Activated CD4-positive, alpha-beta T cell treated with anti-CD3 and anti-CD28 coated beads, Interleukin-2, amount 10 ng/mL, durations not matched to agents 7 days and 5 days (primary cell): ENCODE measurements at regions not wholly inside any gene's neighbourhood (a gene's known extent, or its start where the extent isn't known, plus 50 kb on each side); places are given as distances from the start of the nearest gene placed in this dataset.
"Not testable (repeated sequence)": the region's sequence is repeated elsewhere in the genome, so short reads cannot be mapped to it uniquely, and the experiment has no call there.

Source experiments
- CTCF ChIA-PET: fragments of 350-600 bp; sonication (Branson Sonifier 250); formaldehyde crosslinking; loops from one replicate; lab custom pipeline; 2021; ENCODE audit warnings: antibody characterized with exemption; lab: Charles Lee
- POLR2A ChIA-PET: fragments of 350-600 bp; sonication (Branson Sonifier 250); formaldehyde crosslinking; loops from one replicate; lab custom pipeline; 2021; ENCODE audit warnings: antibody characterized with exemption; lab: Charles Lee
- DNase-seq: peaks from one replicate; pipeline ENCODE4 v3.0.0-alpha.2; 2020
- H3K27ac Mint-ChIP-seq: one replicate; pipeline ENCODE4 v1.8.0; 2021; ENCODE audit warnings: mild to moderate bottlenecking, moderate library complexity, mixed read lengths
- H3K27me3 Mint-ChIP-seq: one replicate; pipeline ENCODE4 v1.8.0; 2021; ENCODE audit warnings: mixed read lengths
- H3K36me3 Mint-ChIP-seq: one replicate; pipeline ENCODE4 v1.8.0; 2021; ENCODE audit warnings: low read depth, mixed read lengths
- H3K4me1 Mint-ChIP-seq: one replicate; pipeline ENCODE4 v1.8.0; 2021; ENCODE audit warnings: mixed read lengths
- H3K4me3 Mint-ChIP-seq: one replicate; pipeline ENCODE4 v1.8.0; 2021; ENCODE audit warnings: mild to moderate bottlenecking, moderate library complexity, mixed read lengths
- H3K9me3 Mint-ChIP-seq: one replicate; pipeline ENCODE4 v1.8.0; 2021; ENCODE audit warnings: mixed read lengths

GRCh38 chr12:65705380-65705876, 118.9 kb upstream of the HMGA2 start:
- no peak overlapping the region for H3K27ac Mint-ChIP-seq
- no peaks in the 10 kb centered on the region for H3K36me3 Mint-ChIP-seq
- H3K4me1 Mint-ChIP-seq, result no peaks in the 10 kb centered on the region
- H3K27me3 Mint-ChIP-seq, result peaks cover 9% of the 10 kb centered on the region
- CTCF ChIA-PET, result no interaction called here
- H3K4me3 Mint-ChIP-seq, result no peak overlapping the region
- H3K9me3 Mint-ChIP-seq, result peaks cover 9% of the 10 kb centered on the region
- no peak for DNase-seq
- POLR2A ChIA-PET, result no interaction called here

- H3K9me3 Mint-ChIP-seq, result peaks cover 9% of the 10 kb centered on the region
- no peak overlapping the region for H3K27ac Mint-ChIP-seq
- DNase-seq, result no peak
- no peaks in the 10 kb centered on the region for H3K4me1 Mint-ChIP-seq
- POLR2A ChIA-PET, result no interaction called here
- H3K36me3 Mint-ChIP-seq, result no peaks in the 10 kb centered on the region
- CTCF ChIA-PET, result no interaction called here
- H3K27me3 Mint-ChIP-seq, result peaks cover 4% of the 10 kb centered on the region
- no peak overlapping the region for H3K4me3 Mint-ChIP-seq
Observed at GRCh38 chr12:65707051-65707450, 117.2 kb upstream of the HMGA2 start.

- no peaks in the 10 kb centered on the region for H3K9me3 Mint-ChIP-seq
- ChIA-PET POLR2A (no interaction called here), CTCF (interaction anchor here (0.6 kb wide), 1 partner anchor 13 kb away, joined by 3 read pairs; no protein-coding TSS in a partner anchor)
- peaks cover 6% of the 10 kb centered on the region for H3K27me3 Mint-ChIP-seq
- no peaks in the 10 kb centered on the region for H3K36me3 Mint-ChIP-seq
- no peak for DNase-seq
- H3K4me3 Mint-ChIP-seq, result no peak overlapping the region
- no peak overlapping the region for H3K27ac Mint-ChIP-seq
- no peaks in the 10 kb centered on the region for H3K4me1 Mint-ChIP-seq
Observed at GRCh38 chr12:65712260-65713004, 111.9 kb upstream of the HMGA2 start.

DNA sequence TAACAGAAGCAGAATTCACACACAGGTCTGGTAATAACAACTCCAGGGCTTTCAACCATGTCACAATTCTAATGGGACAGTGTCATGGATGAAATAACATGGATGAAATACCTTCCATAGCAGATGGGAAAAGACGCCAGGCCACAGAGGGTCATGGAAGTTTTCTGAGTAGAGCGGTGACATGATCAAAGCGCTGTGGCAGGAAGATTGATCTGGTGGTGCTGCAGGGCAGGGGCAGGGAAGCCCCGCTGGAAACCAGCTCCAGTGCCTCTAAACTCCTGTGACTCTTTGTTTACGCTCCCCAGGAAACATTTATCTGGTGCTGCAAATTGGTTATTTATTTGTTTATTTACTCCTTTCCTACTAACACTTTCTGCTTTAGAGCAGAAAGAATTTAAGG, 108.3 kb upstream of the HMGA2 start:
- DNase-seq, result no peak
- Mint-ChIP-seq H3K36me3 (no peaks in the 10 kb centered on the region), H3K4me3 (no peak overlapping the region), H3K9me3 (no peaks in the 10 kb centered on the region), H3K27ac (no peak overlapping the region), H3K4me1 (no peaks in the 10 kb centered on the region), H3K27me3 (peaks cover 15% of the 10 kb centered on the region)
- POLR2A ChIA-PET, result no interaction called here
- CTCF ChIA-PET, result no interaction called here

DNA sequence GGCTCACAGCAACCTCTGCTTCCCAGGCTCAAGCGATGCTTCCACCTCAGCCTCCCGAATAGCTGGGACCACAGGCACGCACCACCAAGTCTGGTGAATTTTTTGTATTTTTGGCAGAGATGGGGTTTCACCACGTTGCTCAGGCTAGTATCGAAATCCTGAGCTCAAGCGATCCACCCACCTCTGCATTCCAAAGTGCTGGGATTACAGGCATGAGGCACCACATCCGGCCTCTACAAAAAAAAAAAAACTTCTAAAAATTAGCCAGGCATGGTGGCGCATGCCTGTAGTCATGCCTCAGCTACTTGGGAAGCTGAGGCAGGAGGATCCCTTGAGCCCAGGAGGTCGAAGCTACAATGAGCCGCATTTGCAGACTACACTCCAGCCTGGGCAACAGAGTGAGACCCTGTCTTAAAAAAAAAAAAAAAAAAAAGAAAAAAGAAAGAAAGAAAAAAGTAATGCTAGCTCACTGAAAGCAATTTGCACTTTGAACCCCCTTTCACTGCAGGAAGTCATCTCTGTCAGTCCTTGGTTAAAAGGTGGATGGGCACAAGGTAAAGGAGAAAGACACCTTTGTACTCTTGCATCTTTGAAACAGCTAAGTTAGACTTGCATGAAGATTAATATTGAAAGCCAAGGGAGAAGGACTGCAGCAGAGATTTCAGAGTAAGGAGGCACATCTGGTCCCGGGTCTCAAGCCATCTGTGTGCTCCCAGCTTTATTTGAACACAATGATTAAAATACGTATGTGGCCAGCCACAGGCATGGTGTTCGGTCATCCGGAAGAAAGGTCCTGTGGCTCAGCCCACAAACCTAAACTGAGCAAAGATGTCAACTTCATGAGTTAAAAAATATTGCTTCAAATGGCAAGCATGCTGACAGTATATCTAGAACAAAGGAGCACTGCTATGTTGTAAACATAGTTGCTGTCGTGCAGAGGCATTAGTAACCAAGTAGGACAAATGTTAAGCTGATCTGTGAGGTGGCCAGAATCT, 103.8 kb upstream of the HMGA2 start:
- H3K9me3 Mint-ChIP-seq, result no peaks in the 10 kb centered on the region
- H3K27me3 Mint-ChIP-seq, result peaks cover 33% of the 10 kb centered on the region
- H3K4me3 Mint-ChIP-seq, result no peak overlapping the region
- no peak overlapping the region for H3K27ac Mint-ChIP-seq
- POLR2A ChIA-PET, result no interaction called here
- H3K36me3 Mint-ChIP-seq, result no peaks in the 10 kb centered on the region
- DNase-seq, result no peak
- no peaks in the 10 kb centered on the region for H3K4me1 Mint-ChIP-seq
- CTCF ChIA-PET, result interaction anchor here (0.9 kb wide), 1 partner anchor 14 kb away, joined by 4 read pairs; no protein-coding TSS in a partner anchor

DNA sequence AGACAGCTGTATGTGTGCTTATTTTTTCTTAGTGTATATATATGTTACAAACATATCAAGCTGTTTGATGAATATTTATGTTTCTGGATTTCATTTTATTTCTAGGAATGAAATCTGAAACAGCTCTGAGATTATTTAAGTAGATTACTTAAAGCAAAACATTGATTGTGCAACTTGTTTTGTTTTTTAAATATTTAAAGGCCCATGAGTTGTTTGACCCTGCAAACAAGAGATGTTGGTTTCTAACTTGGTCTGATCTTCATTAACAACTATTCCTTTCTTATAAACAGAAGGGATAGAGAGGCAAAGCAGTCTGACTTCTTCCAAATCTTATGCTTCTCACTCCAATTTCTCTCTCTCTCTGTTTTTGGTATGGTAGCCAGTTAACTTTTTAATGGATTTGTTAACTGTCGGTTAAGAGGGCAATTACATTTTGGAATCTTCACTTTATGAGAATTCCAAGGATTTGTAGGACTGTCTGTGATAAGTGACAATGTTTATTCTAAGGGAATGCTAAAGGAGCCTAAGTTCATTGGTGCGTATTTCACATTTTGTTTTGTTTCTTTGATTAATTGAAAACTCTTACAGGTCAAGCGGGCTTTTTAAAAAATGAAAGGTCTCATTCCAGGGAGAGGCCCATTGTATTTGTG, 102.6 kb upstream of the HMGA2 start:
- no peak for DNase-seq
- no peaks in the 10 kb centered on the region for H3K4me1 Mint-ChIP-seq
- POLR2A ChIA-PET, result no interaction called here
- CTCF ChIA-PET, result no interaction called here
- no peaks in the 10 kb centered on the region for H3K9me3 Mint-ChIP-seq
- H3K27me3 Mint-ChIP-seq, result peaks cover 38% of the 10 kb centered on the region
- H3K27ac Mint-ChIP-seq, result no peak overlapping the region
- no peak overlapping the region for H3K4me3 Mint-ChIP-seq
- no peaks in the 10 kb centered on the region for H3K36me3 Mint-ChIP-seq

- CTCF ChIA-PET, result no interaction called here
- Mint-ChIP-seq H3K9me3 (no peaks in the 10 kb centered on the region), H3K4me1 (peaks cover 2% of the 10 kb centered on the region), H3K27ac (no peak overlapping the region), H3K27me3 (peaks cover 59% of the 10 kb centered on the region), H3K4me3 (no peak overlapping the region), H3K36me3 (no peaks in the 10 kb centered on the region)
- DNase-seq, result no peak
- POLR2A ChIA-PET, result no interaction called here
Observed at GRCh38 chr12:65725376-65725775, 98.9 kb upstream of the HMGA2 start.

DNA sequence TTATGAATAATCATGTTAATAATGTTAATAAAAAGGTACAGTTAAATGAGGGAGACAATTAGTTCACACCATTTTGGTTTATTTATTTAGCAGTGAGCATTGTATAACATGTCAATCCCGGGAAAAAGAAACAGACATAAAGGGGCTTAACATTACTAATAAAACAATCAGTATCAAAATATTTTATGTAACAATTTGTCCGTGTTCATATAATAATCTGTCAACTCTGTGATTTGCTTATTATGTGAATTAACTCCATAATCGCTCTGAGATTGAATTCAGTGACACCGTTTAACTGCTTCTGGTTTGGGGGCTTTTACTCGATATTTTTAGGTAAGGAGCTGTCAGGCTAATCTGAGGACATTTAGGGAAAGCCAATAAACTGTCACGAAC, 95.8 kb upstream of the HMGA2 start:
- H3K27ac Mint-ChIP-seq, result no peak overlapping the region
- CTCF ChIA-PET, result no interaction called here
- no peak for DNase-seq
- H3K27me3 Mint-ChIP-seq, result peaks cover 59% of the 10 kb centered on the region
- H3K4me1 Mint-ChIP-seq, result peaks cover 2% of the 10 kb centered on the region
- POLR2A ChIA-PET, result no interaction called here
- no peaks in the 10 kb centered on the region for H3K9me3 Mint-ChIP-seq
- H3K36me3 Mint-ChIP-seq, result no peaks in the 10 kb centered on the region
- H3K4me3 Mint-ChIP-seq, result no peak overlapping the region

GRCh38 chr12:65728848-65729793, 95.2 kb upstream of the HMGA2 start:
- no peak overlapping the region for H3K27ac Mint-ChIP-seq
- no peaks in the 10 kb centered on the region for H3K9me3 Mint-ChIP-seq
- no peaks in the 10 kb centered on the region for H3K36me3 Mint-ChIP-seq
- ChIA-PET CTCF (no interaction called here), POLR2A (no interaction called here)
- DNase-seq, result no peak
- no peak overlapping the region for H3K4me3 Mint-ChIP-seq
- H3K4me1 Mint-ChIP-seq, result peaks cover 2% of the 10 kb centered on the region
- peaks cover 56% of the 10 kb centered on the region for H3K27me3 Mint-ChIP-seq

- Mint-ChIP-seq H3K27me3 (peaks cover 50% of the 10 kb centered on the region), H3K9me3 (no peaks in the 10 kb centered on the region), H3K27ac (no peak overlapping the region), H3K36me3 (no peaks in the 10 kb centered on the region), H3K4me1 (peaks cover 2% of the 10 kb centered on the region), H3K4me3 (no peak overlapping the region)
- ChIA-PET POLR2A (no interaction called here), CTCF (no interaction called here)
- DNase-seq, result no peak
Observed at GRCh38 chr12:65731771-65732170, 92.5 kb upstream of the HMGA2 start.

DNA sequence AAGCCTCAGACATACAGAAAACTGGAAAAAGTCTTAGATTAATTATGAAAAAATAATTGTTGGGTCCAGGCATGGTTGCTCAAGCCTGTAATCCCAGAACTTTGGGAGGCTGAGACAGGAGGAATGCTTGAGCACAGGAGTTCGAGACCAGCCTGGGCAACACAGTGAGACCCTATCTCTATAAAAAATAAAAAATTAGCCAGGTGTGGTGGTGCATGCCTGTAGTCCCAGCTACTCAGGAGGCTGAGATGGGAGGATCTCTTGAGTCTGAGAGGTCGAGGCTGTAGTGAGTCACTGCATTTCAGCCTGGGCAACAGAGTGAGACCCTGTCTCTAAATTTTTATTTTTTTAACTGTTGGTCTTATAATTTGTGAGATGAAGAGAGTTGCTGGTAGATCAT, 90.6 kb upstream of the HMGA2 start:
- CTCF ChIA-PET, result interaction anchor here (0.6 kb wide), 1 partner anchor 17 kb away, joined by 3 read pairs; no protein-coding TSS in a partner anchor
- H3K36me3 Mint-ChIP-seq, H3K27ac Mint-ChIP-seq, DNase-seq, H3K9me3 Mint-ChIP-seq, H3K4me1 Mint-ChIP-seq, POLR2A ChIA-PET, H3K4me3 Mint-ChIP-seq: not testable (repeated sequence)
- H3K27me3 Mint-ChIP-seq, result peaks cover 36% of the 10 kb centered on the region

DNA sequence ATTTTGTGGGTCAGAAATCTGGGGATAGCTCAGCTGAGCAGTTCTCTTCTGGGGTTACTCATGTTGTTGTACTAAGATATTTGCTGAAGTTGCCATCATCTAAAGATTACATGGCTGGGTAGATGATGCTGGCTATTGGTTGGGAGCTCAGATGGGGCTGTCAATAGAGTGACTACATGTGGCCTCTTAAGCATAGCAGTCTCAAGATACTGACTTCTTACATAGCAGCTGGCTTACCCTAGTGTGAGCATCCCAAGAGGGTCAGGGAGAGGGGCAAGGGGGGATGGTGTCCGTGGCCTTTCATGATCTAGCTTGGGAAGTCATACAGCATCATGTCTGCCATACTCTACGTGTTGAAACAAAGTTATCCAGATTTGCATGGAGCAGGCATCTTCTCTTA, 90.1 kb upstream of the HMGA2 start:
- POLR2A ChIA-PET, result interaction anchor here (0.7 kb wide), 1 partner anchor 46 kb away, joined by 3 read pairs; no protein-coding TSS in a partner anchor
- Mint-ChIP-seq H3K4me3 (no peak overlapping the region), H3K4me1 (no peaks in the 10 kb centered on the region), H3K27me3 (peaks cover 33% of the 10 kb centered on the region), H3K36me3 (no peaks in the 10 kb centered on the region), H3K27ac (no peak overlapping the region), H3K9me3 (no peaks in the 10 kb centered on the region)
- CTCF ChIA-PET, result interaction anchor here (0.9 kb wide), 1 partner anchor 14 kb away, joined by 4 read pairs; no protein-coding TSS in a partner anchor
- no peak for DNase-seq
